ENCODE measurements at regions not wholly inside any gene's neighbourhood (a gene's known extent, or its start where the extent isn't known, plus 50 kb on each side); places are given as distances from the start of the nearest gene placed in this dataset.

GRCh38 chr3:165476399-165477060 lies 280.3 kb upstream of the SLITRK3 start:
- Histone ChIP-seq H3K27ac (no peak overlapping the region), H3K36me3 (no peaks in the 10 kb centered on the region), H3K9me3 (peaks cover 0 to 14% of the 10 kb centered on the region in 2 donors), H3K4me3 (no peak overlapping the region), H3K27me3 (no peaks in the 10 kb centered on the region), H3K4me1 (no peaks in the 10 kb centered on the region)
- intact Hi-C loops (cut with DNase I), result no loop called here
- TF ChIP-seq, protein P1, sequence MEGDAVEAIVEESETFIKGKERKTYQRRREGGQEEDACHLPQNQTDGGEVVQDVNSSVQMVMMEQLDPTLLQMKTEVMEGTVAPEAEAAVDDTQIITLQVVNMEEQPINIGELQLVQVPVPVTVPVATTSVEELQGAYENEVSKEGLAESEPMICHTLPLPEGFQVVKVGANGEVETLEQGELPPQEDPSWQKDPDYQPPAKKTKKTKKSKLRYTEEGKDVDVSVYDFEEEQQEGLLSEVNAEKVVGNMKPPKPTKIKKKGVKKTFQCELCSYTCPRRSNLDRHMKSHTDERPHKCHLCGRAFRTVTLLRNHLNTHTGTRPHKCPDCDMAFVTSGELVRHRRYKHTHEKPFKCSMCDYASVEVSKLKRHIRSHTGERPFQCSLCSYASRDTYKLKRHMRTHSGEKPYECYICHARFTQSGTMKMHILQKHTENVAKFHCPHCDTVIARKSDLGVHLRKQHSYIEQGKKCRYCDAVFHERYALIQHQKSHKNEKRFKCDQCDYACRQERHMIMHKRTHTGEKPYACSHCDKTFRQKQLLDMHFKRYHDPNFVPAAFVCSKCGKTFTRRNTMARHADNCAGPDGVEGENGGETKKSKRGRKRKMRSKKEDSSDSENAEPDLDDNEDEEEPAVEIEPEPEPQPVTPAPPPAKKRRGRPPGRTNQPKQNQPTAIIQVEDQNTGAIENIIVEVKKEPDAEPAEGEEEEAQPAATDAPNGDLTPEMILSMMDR (IDR thresholded peaks at IDR 0.05), result no peak
- no peak for DNase-seq (ENCODE audit: low spot score in 2 of 2)

GRCh38 chr3:165466856-165467255 lies 270.7 kb upstream of the SLITRK3 start:
- H3K27ac ChIP-seq, result no peak overlapping the region
- no peaks in the 10 kb centered on the region for H3K4me1 ChIP-seq
- intact Hi-C loops (cut with DNase I), result no loop called here

DNA sequence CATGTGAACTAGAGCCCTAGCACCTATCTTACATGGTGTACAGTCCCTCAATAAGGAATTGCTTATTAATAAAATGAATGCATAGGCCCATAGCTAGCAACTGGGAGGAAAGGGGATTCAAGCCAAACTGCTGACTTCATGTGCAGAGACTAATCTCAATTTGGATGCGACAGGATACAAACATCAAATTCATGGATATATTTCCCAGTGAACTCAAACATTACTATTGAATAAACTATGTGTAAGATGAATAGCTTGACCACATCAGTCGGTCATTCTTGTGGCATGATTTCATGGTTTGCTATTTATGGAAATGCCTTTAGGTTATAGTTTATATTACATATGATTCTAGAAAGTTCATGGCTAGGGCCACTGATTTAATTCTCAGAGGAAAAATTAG lies 268.6 kb upstream of the SLITRK3 start:
- Histone ChIP-seq H3K27me3 (no peaks in the 10 kb centered on the region), H3K36me3 (no peaks in the 10 kb centered on the region), H3K4me3 (no peak overlapping the region), H3K9me3 (no peaks in the 10 kb centered on the region), H3K27ac (no peak overlapping the region), H3K4me1 (no peaks in the 10 kb centered on the region)
- TF ChIP-seq, protein P1 (IDR thresholded peaks at IDR 0.05), result no peak
- intact Hi-C loops (cut with DNase I), result no loop called here
- DNase-seq (ENCODE audit: low spot score in 2 of 2), result no peak

More at GRCh38 chr3:165466856-165467255, 270.7 kb upstream of the SLITRK3 start:
- Histone ChIP-seq H3K36me3 (no peaks in the 10 kb centered on the region), H3K4me3 (no peak overlapping the region), H3K27me3 (no peaks in the 10 kb centered on the region), H3K9me3 (peaks cover 0 to 5% of the 10 kb centered on the region in 2 donors)
- TF ChIP-seq, protein P1 (IDR thresholded peaks at IDR 0.05), result no peak
- DNase-seq (ENCODE audit: low spot score in 2 of 2), result no peak

DNA sequence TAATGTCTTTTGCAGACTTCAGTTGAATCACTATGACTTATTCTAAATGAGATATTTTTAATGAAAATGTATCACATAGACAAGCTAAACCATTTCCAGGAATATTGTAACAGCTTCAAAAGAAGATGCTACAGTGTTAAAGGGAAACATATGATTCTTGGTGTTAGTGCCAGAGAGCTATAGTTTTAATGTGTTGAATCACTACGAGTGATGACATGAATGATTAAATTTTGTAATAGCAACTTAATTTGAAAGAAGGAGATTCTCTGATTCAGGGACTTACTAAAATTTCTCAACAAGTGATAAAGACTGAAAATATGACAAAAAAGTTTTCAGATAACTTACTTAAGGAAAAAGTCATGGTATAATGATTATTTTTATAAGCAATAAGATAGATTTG lies 267.3 kb upstream of the SLITRK3 start:
- Histone ChIP-seq H3K36me3 (no peaks in the 10 kb centered on the region), H3K4me1 (no peaks in the 10 kb centered on the region), H3K9me3 (no peaks in the 10 kb centered on the region), H3K4me3 (no peak overlapping the region), H3K27me3 (no peaks in the 10 kb centered on the region), H3K27ac (no peak overlapping the region)
- no peak for DNase-seq (ENCODE audit: low spot score in 2 of 2)
- intact Hi-C loops (cut with DNase I), result no loop called here
- TF ChIP-seq, protein P1 (IDR thresholded peaks at IDR 0.05), result no peak

DNA sequence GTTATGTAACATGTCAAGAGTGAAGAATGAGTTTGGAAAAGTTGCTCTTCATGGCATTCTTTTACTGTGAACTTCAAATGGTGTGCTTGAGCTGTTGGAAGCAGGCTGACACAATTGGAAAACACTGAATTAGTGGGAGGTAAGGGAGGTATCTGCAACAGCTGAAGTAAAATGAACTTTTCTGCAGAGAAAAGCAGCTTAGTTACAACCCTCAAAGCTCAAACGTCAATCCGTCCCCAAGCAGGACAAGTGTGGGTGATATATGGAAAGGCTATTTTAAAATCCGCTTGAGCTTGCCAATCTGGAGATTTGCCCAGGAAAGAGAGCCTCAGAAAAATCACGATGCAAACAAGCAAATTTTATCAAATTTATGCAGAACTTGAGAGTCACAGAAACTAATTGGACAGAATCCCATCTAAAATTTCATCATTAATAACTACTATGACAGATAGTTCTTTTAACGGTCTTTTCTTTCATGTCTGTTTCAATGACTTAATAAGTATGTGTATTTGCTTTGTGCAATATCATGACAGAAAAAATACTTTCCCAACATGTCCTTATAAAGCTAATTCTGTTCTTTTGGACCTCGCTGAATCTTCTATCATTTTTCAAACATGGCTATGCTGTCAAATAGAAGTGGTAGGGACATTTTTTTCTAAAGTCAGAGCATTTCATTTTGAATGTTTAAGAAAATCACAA lies 266.6 kb upstream of the SLITRK3 start:
- Histone ChIP-seq H3K27ac (no peak overlapping the region), H3K4me1 (no peaks in the 10 kb centered on the region), H3K36me3 (no peaks in the 10 kb centered on the region), H3K9me3 (no peaks in the 10 kb centered on the region), H3K4me3 (no peak overlapping the region), H3K27me3 (no peaks in the 10 kb centered on the region)
- TF ChIP-seq, protein P1 (IDR thresholded peaks at IDR 0.05), result no peak
- intact Hi-C loops (cut with DNase I), result no loop called here
- no peak for DNase-seq (ENCODE audit: low spot score in 2 of 2)

All from ascending aorta (tissue), 2 donors.